ENCODE measurements at regions not wholly inside any gene's neighbourhood (a gene's known extent, or its start where the extent isn't known, plus 50 kb on each side); places are given as distances from the start of the nearest gene placed in this dataset.

GRCh38 chr11:34816698-34817213 lies 99.4 kb downstream of the APIP start:
- H3K4me3 ChIP-seq (replicated peaks in 1 of 3), result no peak overlapping the region
- intact Hi-C loops (cut with DNase I), result no loop called here
- WGBS, 2 donors, result 80 to 83% methylated on average over 4 of the region's 4 CpGs
- H3K27me3 ChIP-seq, result no peaks in the 10 kb centered on the region
- no peaks in the 10 kb centered on the region for H3K9me3 ChIP-seq
- H3K4me1 ChIP-seq, result no peaks in the 10 kb centered on the region
- DNase-seq, result no peak
- no peak overlapping the region for H3K27ac ChIP-seq
- TF ChIP-seq POLR2A (IDR thresholded peaks at IDR 0.05), result no peak
- TF ChIP-seq CTCF (IDR thresholded peaks at IDR 0.05), result no peak
- H3K36me3 ChIP-seq, result no peaks in the 10 kb centered on the region

GRCh38 chr11:34812905-34813576 lies 103.1 kb downstream of the APIP start:
- no peak for TF ChIP-seq POLR2A (IDR thresholded peaks at IDR 0.05)
- 86 to 95% methylated on average over 1 of the region's 1 CpG for WGBS, 2 donors
- Histone ChIP-seq H3K27ac (no peak overlapping the region), H3K36me3 (no peaks in the 10 kb centered on the region), H3K27me3 (no peaks in the 10 kb centered on the region), H3K4me1 (no peaks in the 10 kb centered on the region), H3K4me3 (replicated peaks in 1 of 3) (no peak overlapping the region), H3K9me3 (no peaks in the 10 kb centered on the region)
- DNase-seq, result no peak
- intact Hi-C loops (cut with DNase I), result no loop called here

DNA sequence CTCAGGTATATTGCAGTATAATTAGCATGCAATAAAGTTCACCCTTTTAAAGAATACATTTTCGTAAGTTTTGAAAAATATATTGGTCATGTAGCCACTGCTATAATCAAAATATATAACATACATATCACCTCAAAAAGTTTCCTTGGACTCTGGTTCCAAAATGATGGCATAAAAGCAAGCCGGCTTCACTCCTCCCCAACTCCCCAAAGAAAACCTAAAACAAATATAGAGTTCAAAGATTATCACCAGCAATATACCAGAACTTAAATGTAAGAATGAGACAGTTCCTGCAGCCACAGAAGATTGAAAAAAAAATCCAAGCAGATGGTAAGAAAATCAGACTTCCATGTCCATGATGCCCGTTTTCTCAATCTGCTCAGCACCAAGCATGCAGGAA lies 104.3 kb downstream of the APIP start:
- Histone ChIP-seq H3K4me3 (replicated peaks in 1 of 3) (no peak overlapping the region), H3K36me3 (no peaks in the 10 kb centered on the region), H3K27me3 (no peaks in the 10 kb centered on the region), H3K9me3 (no peaks in the 10 kb centered on the region), H3K27ac (no peak overlapping the region), H3K4me1 (no peaks in the 10 kb centered on the region)
- intact Hi-C loops (cut with DNase I), result no loop called here
- TF ChIP-seq CTCF (IDR thresholded peaks at IDR 0.05) (no peak), POLR2A (IDR thresholded peaks at IDR 0.05) (no peak)
- DNase-seq, result no peak
- WGBS, 2 donors, result 87 to 90% methylated on average over 3 of the region's 3 CpGs

DNA sequence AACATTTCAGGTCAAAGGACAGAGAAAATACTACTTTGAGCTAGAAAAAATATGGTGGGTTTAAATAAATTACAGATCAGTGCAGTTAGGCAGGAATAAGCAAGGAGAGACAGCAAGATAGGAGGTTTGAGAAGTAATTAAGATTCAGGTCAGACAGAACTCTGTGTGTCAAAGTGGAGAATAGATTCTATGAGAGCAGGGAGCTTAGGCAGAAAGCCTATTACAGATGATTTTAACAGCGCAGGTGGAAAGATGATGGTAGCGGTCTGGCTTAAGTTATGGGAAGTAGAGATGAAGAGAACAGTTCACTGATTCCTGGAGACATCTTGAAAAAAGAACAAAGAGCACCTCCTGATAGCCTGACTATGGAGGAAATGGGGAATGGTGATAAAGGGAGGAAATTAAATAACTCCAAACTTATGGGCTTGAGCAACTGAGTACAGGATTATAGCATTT lies 106.0 kb downstream of the APIP start:
- H3K27me3 ChIP-seq, result no peaks in the 10 kb centered on the region
- no peaks in the 10 kb centered on the region for H3K4me1 ChIP-seq
- no peak for DNase-seq
- H3K9me3 ChIP-seq, result no peaks in the 10 kb centered on the region
- intact Hi-C loops (cut with DNase I), result no loop called here
- WGBS, 2 donors, result 92 to 96% methylated on average over 2 of the region's 2 CpGs
- H3K27ac ChIP-seq, result no peak overlapping the region
- H3K4me3 ChIP-seq (replicated peaks in 1 of 3), result no peak overlapping the region
- H3K36me3 ChIP-seq, result no peaks in the 10 kb centered on the region
- no peak for TF ChIP-seq POLR2A (IDR thresholded peaks at IDR 0.05)
- no peak for TF ChIP-seq CTCF (IDR thresholded peaks at IDR 0.05)

DNA sequence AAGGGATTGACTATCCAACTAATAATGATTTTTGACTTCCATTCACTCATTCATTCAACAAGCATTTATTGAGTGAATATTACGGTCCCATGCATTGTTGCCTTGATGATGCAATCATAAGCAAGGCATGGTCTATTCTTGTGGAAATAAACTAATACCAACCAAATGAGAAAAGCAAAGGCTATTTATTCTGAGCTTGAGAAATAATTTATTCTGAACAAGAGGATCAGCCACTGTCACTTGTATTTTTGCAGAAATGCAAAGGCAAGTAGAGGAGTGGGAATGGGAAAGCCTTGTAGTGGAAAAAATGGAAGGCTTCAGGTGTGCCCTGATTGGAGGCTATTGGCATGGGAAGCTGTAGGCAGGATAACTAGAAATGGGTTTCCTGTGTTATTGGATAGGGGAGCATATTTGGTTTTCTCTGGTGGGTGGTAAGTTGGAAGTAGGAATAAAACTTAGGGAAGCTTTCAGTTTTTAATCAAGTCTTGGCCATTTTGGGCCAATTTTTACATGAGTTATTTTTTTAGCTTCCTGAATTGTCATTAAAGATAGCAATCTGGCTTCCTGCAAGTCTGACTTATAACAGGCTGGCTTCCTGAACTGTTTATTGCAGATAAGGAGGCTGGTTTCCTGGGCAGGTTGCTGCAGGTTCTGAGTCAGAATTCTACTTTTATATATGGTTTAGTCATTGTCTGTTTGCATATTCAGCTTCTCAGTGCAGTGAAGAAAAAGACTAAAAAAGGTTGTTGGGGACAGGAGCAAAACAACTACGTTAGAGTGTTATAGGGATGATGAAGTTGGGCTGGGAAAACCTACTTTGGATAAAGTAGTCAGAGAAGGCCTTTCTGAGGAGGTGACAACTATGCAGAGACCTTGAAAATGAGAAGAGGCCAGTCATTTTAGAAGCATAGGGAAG lies 106.7 kb downstream of the APIP start:
- Histone ChIP-seq H3K9me3 (no peaks in the 10 kb centered on the region), H3K4me1 (no peaks in the 10 kb centered on the region), H3K4me3 (replicated peaks in 1 of 3) (no peak overlapping the region), H3K36me3 (no peaks in the 10 kb centered on the region), H3K27ac (no peak overlapping the region), H3K27me3 (no peaks in the 10 kb centered on the region)
- intact Hi-C loops (cut with DNase I), result no loop called here
- DNase-seq, result no peak
- TF ChIP-seq POLR2A (IDR thresholded peaks at IDR 0.05) (no peak), CTCF (IDR thresholded peaks at IDR 0.05) (no peak)
- 86 to 87% methylated on average over 2 of the region's 2 CpGs for WGBS, 2 donors
